ENCODE measurements at regions not wholly inside any gene's neighbourhood (a gene's known extent, or its start where the extent isn't known, plus 50 kb on each side); places are given as distances from the start of the nearest gene placed in this dataset.

DNA sequence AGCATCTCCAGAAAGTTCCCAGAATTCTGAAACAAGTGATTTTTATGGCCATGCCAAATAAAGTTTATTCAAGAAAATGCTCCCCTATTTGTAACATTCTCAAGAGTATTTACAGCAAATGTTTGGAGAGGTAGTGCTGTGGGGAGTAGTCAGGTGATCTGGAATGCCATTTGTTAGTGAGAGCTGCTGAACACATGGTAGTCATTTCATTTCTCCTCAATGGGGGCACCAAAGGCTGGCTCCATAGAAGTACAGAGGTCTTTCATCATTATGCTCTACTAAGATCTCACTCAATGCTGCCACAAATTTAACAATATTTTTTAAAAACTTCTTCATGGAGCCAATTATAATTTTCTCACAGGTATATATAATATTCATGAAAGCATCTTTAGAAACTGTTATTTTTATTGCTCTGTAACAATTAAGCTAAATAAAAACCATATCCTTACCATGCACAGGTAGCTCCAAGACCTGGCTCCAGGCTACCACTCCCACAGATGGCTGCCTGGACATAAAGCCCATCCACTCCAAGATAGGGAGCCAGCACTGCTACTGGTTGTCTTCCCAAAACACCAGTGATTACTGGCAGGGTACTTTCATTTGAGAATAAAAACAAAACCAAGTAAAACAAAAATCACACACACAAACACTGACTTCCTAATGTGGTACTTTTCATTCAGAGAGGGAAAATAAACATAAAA, 200.8 kb downstream of the PLK2 start:
- DNase-seq (ENCODE audit: low read depth in 2 of 2) = no peak

DNA sequence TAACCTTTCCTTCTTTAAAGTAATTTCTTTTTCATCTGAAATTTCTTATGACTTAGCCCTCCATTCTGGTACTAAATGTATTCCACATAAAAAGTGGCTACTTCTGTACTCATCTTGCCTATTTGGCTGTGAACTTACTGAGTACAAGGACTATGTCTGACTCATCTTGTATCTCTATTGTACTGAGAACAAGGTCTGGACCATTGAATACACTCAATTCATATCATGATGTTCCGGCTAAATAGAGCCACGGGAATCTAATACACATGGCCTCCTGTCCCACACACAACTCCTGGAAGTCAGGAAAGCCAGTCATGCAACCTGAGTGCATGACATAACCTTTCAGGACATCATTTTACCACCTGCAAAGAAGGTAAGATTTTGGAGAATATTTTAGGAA, 203.9 kb downstream of the PLK2 start:
- DNase-seq (ENCODE audit: low read depth in 2 of 2) = no peak

DNA sequence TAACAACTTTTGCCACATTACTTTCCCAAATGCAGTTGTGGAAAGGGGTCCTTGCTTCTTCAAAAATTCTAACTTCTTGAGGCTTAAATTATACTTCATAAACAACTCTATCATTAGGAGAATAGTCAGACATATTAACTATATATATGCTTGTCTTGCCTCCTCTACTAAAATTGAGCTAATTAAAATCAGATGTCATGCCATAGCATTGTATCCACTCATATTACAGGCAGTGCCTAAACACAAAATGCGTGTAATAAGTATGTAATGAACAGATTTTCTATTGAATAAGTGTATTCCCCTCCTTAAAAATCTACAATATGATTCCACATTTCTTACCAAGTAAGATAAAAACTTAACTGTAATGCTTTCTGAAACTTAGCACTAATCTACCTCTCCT, 204.5 kb downstream of the PLK2 start:
- no peak for DNase-seq (ENCODE audit: low read depth in 2 of 2)

DNA sequence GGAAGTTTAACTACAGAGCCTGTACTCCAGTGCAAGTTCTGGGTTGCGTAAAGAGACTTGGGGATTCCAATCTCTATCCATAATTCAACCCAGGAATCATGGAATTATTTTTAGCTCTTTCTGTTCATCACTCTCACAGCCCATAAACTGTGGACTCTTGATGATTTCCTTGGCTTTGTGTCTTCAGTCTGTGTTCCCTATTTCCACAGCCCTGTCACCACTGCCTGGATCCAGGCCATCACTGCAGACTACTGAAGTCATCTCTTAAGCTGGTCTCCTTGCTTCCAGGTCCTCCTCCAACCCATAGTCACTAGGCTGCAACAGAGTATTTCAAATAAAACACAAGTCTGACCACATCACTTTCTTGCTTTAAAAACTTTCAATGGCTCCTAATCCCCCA, 211.7 kb downstream of the PLK2 start:
- DNase-seq (ENCODE audit: low read depth in 2 of 2) = no peak

DNA sequence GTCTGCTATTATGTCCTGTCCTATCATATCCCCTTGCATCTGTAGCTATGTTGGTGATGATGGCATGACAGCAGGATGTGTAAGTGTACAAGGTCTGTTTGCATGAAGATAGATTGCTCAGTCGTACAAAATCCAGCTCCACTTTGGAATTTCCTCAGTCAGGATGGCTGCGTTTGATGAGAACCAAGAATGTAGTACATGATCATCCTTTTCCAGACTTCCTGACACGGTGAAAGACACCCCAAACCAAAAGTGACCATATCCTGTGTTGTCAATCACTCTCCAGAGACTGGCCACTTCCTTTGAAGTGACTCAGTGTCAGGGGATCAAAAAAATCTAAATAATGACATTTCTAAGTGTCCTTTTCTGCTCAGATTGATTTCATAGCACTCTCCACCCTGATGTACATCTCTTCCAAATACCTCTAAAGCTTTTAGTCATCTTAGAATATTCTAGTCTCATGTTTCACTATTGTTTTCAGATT, 213.4 kb downstream of the PLK2 start:
- no peak for DNase-seq (ENCODE audit: low read depth in 2 of 2)

DNA sequence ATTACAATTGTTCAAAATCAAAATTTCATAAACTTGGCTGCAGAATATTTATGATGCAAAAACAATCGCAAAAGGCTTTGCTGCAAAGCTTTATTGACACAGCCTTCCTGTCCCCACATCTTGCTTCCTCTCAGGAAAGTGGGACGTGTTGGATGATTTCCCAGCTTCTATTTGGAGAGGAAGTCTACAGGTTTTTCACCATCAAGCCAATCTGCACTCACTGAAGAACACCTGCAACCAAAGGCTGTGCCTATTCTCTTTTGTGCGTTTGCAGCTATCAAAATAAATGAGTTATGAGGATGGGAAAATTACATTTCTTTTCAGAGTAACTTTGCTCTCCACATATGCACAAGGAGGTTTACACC, 214.4 kb downstream of the PLK2 start:
- DNase-seq (ENCODE audit: low read depth in 2 of 2) = no peak

DNA sequence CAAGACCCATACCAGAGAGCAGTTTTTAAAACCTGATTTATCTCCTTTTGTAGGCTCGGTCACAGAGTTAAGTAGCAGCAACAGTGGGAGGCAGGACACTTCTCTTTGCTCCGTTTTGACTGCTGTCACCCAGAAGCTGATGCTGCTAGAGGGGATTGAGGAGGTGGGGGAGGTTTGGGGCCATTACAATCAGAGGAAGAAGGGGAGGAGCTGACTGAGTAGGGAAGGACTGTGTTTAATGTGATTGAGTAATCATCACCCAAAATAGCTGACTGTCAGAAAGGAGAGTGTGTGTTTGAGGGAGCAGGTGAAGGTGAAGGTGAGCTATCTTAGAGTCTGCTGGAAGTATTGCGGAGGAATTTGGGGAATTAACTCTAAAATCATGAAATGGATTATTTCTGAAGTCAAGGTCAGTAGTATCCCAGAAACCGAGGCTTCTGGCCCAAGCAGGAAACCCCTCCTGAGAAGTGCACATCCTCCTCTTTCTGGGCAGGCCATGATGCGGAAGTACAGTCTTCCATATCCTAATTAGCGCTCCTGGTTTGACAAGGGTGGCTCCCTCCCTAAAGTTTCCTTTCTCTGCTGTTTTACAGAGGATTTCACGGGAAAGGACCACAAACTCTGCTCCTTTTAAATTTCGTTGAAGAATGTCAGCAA, 214.9 kb downstream of the PLK2 start:
- no peak for DNase-seq (ENCODE audit: low read depth in 2 of 2)

DNA sequence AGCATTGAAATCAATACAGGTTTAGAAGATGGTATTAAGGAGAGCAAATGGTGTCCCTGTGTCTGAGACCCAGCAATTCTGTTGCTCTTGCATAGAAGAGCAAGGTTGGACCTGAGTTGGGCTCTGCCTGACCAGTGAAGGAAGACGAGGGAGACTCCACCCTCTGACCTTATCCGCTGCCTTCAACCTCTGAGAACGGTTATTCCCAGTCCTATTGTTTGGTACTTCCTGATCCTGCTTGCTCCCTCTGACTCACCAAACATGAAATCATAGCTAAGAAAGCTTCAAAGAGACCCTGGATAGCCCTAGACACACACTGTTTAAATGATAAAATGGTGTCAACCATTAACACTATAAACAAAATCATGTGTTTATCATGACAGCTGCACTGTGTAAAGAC, 218.5 kb downstream of the PLK2 start:
- DNase-seq (ENCODE audit: low read depth in 2 of 2) = no peak

DNA sequence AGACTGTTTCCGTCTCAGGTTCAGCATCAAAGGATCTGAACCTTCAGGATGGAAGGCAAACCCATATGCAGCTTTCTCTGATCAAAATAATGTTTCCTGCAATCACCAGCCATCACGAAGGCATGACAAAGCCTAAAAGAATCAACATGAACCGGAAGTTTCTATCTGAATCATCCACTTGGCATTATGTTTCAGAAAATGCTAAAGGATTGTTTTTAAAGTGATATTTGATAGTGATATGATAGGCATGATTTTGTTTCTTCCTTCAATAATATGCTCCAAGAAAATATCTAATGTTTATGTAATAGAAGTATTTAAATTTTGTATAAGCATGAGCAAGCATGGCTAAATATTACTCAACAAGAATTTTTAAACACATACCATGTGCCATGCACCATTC, 219.6 kb downstream of the PLK2 start:
- no peak for DNase-seq (ENCODE audit: low read depth in 2 of 2)

DNA sequence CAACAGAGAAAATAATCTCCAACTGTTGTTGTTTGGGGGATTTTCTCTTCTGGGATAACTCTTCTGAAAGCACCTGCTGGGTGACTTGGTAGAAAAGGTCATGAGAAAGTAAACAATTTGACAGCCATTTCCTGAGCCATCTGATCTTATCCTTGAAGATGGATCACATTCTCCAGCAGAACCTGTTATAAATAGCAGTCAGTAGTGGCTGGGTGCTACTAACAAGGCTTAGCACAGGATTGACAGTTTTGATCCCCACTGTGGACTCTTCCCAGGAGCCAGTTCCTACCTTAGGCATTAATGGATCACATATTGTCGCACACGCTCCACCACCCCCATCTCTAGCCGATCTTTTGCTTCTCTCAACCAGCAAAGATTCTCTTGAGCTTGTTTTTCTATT, 220.2 kb downstream of the PLK2 start:
- DNase-seq (ENCODE audit: low read depth in 2 of 2) = no peak

DNA sequence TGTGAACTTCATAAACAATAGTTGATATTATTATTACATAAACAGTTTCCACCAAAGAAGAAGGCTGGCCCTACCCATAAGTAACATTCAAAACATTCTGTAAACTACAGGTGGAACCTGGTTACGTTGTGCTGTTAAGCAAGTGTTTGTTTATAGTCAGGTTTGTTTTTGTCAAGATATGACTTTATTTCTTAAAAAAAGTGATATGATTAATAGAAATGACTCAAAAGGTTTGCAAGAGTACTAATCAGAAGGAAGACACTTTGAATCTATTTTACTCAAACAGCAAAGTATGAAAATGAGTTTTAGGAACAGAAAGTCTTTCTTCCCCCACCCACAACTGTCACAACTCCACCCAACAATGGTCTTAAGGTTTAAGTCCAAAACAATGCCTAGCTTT, 220.8 kb downstream of the PLK2 start:
- DNase-seq (ENCODE audit: low read depth in 2 of 2) = no peak

DNA sequence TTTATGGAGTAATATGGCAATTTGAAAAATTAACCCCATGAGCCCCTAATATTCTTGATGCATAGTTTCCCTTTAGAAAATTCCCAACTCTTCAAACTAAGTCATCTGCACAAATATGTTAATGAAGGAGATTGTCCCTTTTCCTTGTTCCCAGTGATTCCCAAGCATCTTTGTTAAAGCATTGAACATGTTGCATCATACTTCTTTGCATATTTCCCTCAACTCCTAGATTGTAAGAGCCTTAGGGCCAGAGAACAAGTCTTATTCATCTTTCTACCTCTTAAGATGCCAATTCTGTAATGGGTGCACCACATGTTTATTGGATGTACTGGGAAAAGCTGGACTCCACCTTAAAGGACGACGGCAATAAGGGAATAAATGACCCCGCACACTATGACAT, 223.4 kb downstream of the PLK2 start:
- DNase-seq (ENCODE audit: low read depth in 2 of 2) = no peak

DNA sequence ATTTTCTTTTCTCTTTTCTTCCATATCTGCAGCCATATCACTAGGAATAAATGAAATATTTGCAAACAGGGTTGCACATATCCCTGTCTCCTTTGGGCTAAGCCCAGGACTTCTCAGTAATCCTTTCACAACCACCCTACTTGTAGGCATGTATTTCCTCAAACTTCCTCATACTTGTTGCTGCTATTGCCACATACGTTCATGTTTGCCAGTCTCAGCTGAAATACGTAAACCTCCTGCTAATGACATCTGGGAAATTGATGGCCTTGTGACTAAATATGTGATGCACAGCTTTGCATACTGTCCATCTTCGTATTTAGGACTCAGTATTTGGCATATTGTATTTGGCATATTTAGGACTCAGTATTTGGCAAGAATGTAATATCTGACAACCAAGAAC, 224.6 kb downstream of the PLK2 start:
- DNase-seq (ENCODE audit: low read depth in 2 of 2) = no peak

DNA sequence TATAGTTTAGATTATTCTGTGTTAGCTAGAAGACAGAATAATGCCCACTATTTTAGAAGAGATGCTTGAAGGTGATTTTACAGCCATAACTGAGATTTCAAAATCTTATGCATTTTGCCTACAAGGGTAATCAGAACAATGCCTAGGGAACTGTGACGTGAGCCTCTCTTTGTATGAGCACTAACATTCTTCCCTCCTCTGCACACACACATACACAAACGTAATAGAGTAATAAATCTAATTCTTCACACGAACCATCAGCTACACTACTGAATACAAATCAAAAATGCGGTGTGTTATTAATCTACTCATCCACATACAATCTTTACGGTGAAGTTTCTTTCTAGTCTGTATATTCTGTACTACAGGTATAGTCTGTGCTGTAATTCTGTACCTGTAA, 227.8 kb downstream of the PLK2 start:
- DNase-seq (ENCODE audit: low read depth in 2 of 2) = no peak

DNA sequence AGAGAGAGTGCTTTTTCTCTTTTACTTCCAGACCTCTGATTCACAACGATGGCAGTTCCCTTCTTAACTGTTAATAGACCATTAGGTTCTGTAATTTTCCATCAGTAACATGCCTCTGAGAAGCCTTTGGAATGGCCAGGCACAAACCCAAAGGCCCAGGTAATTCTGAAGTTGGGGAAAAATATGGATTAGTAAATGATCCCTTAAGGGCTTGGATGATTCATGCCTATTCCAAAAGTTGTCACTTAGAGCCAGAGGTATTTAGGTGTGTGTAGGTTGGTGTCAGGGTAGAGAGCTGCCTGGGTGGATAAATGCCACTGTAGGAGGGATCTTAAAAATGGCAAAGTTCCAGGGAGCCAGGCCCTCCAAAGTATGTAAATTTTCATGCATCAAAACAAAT, 228.8 kb downstream of the PLK2 start:
- no peak for DNase-seq (ENCODE audit: low read depth in 2 of 2)

DNA sequence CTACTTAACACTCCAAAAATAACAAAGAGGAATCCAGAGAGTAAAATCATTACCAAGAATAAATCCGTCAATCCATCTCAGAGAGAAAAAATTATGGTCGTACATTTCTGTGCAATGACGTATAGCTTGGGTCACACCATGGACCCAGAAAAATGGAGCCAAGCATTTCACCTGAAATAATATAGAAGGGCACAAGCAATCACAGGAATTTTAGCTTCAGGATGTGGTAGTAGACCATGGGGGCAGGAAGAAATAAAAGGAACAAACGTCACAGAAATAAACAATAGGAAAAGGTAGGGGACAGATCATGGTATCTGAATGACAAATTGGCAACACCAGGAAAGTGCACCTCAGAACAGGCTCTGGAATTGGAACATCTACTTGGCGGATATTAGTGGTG, 231.0 kb downstream of the PLK2 start:
- DNase-seq (ENCODE audit: low read depth in 2 of 2) = no peak

DNA sequence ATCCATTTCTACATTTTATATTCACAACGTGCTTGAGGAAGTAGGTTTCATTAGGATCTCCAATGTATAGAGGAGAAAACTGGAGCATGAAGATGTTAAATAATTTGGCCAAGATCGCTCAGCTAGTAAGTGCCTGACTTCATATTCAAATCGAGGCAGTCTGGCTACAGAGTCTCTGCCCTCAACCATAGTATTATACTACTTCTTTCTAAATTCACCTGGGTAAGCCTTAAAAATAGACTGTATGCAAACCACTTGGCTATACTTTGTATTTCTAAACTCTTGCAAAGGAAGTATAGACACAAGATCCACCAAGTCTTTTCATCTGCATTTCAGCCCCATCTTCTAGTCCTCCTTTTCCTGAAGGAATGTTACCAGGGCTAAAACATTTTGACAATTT, 232.0 kb downstream of the PLK2 start:
- DNase-seq (ENCODE audit: low read depth in 2 of 2) = no peak

DNA sequence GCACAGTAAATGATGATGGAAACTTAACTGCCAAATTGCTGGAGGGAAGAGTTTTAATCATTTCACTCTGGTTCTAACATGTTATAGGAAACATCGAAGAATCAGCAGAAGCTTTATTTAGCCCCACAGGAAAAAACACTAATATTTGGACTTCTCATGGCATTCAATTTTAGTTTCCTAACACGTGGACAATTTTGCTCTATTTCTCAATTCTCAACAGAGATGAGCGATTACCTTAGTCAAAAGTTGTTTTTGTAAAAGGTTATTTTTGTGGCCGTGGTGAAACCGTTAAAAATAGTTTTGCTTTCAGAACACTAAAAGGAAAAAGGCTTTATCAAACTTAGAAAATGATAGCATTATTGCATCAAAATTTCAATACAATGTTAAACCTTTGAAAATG, 235.2 kb downstream of the PLK2 start:
- DNase-seq (ENCODE audit: low read depth in 2 of 2) = no peak

DNA sequence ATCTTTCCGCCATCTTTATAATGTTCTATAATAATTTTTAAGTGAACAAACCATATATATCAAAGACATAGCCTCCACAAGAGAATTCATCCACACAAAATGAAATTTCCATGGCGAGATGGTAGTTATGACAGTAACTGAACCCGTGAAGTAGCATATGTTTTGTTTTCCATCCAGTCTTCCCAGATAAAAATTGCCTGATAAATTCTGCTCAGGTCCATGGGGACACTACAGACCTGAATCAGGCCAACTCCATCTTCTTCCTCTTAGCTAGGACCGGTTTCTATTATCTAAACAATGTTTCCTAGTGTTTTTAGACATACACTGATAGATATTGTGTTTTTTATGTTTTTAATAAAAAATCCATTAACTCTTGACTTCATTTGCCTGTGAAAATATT, 235.7 kb downstream of the PLK2 start:
- no peak for DNase-seq (ENCODE audit: low read depth in 2 of 2)

DNA sequence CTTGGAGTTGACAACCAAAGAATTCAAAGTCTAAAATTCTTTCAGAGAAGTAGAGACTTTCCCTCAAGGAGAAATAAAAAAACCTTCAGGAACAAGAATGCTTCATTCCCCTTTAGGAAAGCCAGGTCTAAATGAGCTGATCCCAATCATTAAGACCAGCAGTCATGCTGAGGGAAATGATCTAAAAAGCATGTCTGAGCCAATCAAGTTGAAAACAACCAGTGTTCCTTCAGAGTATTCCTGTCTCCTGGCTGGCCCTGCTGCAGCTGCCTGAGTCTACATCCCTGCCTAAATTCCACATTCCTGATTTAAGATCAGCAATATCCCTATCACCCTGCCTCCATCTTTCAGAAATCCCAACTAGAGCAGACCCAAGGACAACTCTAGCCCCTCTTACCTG, 244.5 kb downstream of the PLK2 start:
- DNase-seq (ENCODE audit: low read depth in 2 of 2) = no peak

DNA sequence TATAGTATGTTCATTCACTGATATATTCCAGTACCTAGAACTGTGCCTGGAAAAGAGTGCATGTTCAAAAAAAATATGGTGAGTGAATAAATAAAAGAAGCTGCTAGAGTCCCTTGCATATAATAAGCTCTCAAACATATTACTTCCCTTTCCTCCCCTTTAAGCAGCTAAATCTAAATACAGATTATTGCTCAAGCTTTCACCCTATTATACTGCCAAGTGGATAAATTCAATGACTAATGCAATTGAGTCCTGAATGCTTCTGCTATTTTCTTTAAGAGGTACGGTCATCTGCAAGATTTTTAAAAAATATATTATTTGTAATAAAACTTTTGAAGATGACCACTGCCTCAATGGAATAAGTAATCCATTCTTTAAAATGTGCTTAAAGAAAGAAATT, 248.4 kb downstream of the PLK2 start:
- no peak for DNase-seq (ENCODE audit: low read depth in 2 of 2)

DNA sequence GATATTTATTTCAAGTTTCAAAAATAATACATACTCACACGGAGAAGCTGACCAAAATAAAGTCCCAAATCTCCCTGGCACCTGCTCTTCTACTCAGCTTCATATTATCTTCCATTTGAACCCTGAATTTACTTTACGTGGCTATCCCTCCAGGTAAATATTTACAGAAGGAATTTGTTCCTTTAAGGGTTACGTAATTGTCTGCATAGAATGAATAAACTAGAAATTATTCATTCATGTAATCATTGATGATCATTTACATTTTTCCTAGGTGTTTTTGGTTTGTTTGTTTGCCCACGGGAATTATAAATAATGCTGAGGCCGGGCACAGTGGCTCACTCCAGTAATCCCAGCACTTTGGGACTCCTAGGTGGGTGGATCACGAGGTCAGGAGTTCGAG, 251.2 kb downstream of the PLK2 start:
- no peak for DNase-seq (ENCODE audit: low read depth in 2 of 2)

DNA sequence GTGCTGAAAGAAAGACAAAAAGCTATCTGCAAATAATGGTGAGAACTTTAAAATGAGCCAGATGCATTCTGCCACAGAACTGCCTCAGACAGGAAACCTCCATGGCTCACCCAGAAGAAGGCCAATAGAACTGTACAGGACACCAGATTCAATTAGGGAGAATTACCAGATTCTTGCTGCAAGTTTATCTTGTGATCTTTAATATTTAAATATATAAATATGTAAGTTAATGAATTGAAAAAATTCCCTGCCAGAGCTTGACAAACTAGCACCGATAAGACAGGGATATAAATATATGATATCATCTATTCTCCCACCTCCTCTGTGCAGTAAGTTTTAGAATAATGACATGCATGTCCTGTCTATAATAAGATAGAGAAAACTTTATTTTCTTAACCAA, 252.8 kb downstream of the PLK2 start:
- DNase-seq (ENCODE audit: low read depth in 2 of 2) = no peak

DNA sequence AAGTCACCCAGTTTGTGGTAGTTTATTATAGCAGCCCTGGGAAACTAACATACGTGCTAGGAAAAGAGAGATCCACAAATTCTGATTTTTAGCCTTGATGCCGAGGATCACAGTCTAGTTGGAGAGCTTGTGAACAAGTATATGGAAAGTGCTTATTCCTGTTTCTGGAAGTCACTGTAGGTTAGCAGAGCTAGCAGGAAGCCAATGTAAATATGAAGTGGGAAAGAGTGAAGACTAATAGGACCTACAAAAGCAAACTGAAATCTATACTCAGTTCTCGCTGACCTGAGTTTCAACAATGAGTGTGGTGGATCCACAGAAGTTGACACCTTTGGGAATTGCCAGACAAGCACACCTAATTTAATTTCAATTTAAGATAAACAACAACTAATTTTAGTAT, 254.9 kb downstream of the PLK2 start:
- no peak for DNase-seq (ENCODE audit: low read depth in 2 of 2)
